Astrocyte of the cerebellum (primary cell): ENCODE measurements at regions not wholly inside any gene's neighbourhood (a gene's known extent, or its start where the extent isn't known, plus 50 kb on each side); places are given as distances from the start of the nearest gene placed in this dataset.

Source experiments
- DNase-seq: peaks from one replicate; pipeline ENCODE4 v3.0.0-alpha.2; 2011; ENCODE audit warnings: low read depth
- H3K4me3 ChIP-seq: 2 replicates; pipeline ENCODE4 v1.5.1; 2011; ENCODE audit warnings: mild to moderate bottlenecking, low read depth, low read length, moderate library complexity
- CTCF ChIP-seq: IDR thresholded peaks from 2 replicates; pipeline ENCODE4 v1.5.1; 2012; ENCODE audit warnings: low read length, low read depth, moderate library complexity, mild to moderate bottlenecking; ENCODE audit errors: missing control alignments
- in situ Hi-C: cut with HindIII; loops from 2 replicates; pipeline ENCODE4 v1.10.0; 2017; ENCODE audit warnings: low sequenced_read_pairs

GRCh38 chr1:5480906-5481305 lies 511.3 kb downstream of the NPHP4 start:
- no peak for TF ChIP-seq CTCF
- in situ Hi-C loops: no loop called here
- no peak for DNase-seq
- H3K4me3 ChIP-seq: no peak overlapping the region

GRCh38 chr1:5479876-5480646 lies 512.2 kb downstream of the NPHP4 start:
- no peak for DNase-seq
- in situ Hi-C loops: no loop called here
- no peak overlapping the region for H3K4me3 ChIP-seq
- no peak for TF ChIP-seq CTCF

GRCh38 chr1:5478961-5479360 lies 513.3 kb downstream of the NPHP4 start:
- DNase-seq: no peak
- H3K4me3 ChIP-seq: no peak overlapping the region
- TF ChIP-seq CTCF: no peak
- in situ Hi-C loops: no loop called here

- TF ChIP-seq CTCF: no peak
- H3K4me3 ChIP-seq: no peak overlapping the region
- in situ Hi-C loops: no loop called here
- DNase-seq: no peak
Measured at GRCh38 chr1:5478156-5478695, 514.0 kb downstream of the NPHP4 start.

- TF ChIP-seq CTCF: no peak
- in situ Hi-C loops: no loop called here
- no peak for DNase-seq
- no peak overlapping the region for H3K4me3 ChIP-seq
Measured at GRCh38 chr1:5477716-5478115, 514.5 kb downstream of the NPHP4 start.

- H3K4me3 ChIP-seq: no peak overlapping the region
- in situ Hi-C loops: no loop called here
- no peak for TF ChIP-seq CTCF
- DNase-seq: no peak
Measured at GRCh38 chr1:5475572-5475971, 516.7 kb downstream of the NPHP4 start.
